ENCODE measurements at regions not wholly inside any gene's neighbourhood (a gene's known extent, or its start where the extent isn't known, plus 50 kb on each side); places are given as distances from the start of the nearest gene placed in this dataset.

- Mint-ChIP-seq H3K9me3 (no peaks in the 10 kb centered on the region), H3K4me1 (ENCODE audit: low read depth) (peaks cover 39% of the 10 kb centered on the region), H3K36me3 (ENCODE audit: low read depth) (peaks cover 16% of the 10 kb centered on the region; the same call in 1 of the 2 replicates), H3K4me3 (peak overlapping the region; percentile 38), H3K27ac (peak overlapping the region; percentile 54), H3K27me3 (ENCODE audit: insufficient read depth) (no peaks in the 10 kb centered on the region; the same call in 1 of the 2 replicates)
- peak; percentile 50 for DNase-seq
- TF ChIP-seq CTCF (IDR thresholded peaks at IDR 0.05): no peak
These were observed 85.7 kb upstream of the UGP2 start for GRCh38 chr2:63755965-63756364.

GRCh38 chr2:63763391-63763941, 78.2 kb upstream of the UGP2 start:
- Mint-ChIP-seq H3K27ac (peak overlapping the region; percentile 7; the same call in 1 of the 2 replicates), H3K9me3 (peaks cover 14% of the 10 kb centered on the region), H3K36me3 (ENCODE audit: low read depth) (peaks cover 24% of the 10 kb centered on the region), H3K27me3 (ENCODE audit: insufficient read depth) (no peaks in the 10 kb centered on the region; the same call in 1 of the 2 replicates), H3K4me1 (ENCODE audit: low read depth) (peaks cover 28% of the 10 kb centered on the region), H3K4me3 (peak overlapping the region; percentile 22; the same call in 1 of the 2 replicates)
- TF ChIP-seq CTCF (IDR thresholded peaks at IDR 0.05): no peak
- no peak for DNase-seq

GRCh38 chr2:63764630-63765029, 77.1 kb upstream of the UGP2 start:
- H3K36me3 Mint-ChIP-seq (ENCODE audit: low read depth): peaks cover 27% of the 10 kb centered on the region
- peaks cover 14% of the 10 kb centered on the region for H3K9me3 Mint-ChIP-seq
- no peak for DNase-seq
- no peak overlapping the region; the same call in 1 of the 2 replicates for H3K4me3 Mint-ChIP-seq
- H3K4me1 Mint-ChIP-seq (ENCODE audit: low read depth): peaks cover 28% of the 10 kb centered on the region
- no peaks in the 10 kb centered on the region; the same call in 1 of the 2 replicates for H3K27me3 Mint-ChIP-seq (ENCODE audit: insufficient read depth)
- no peak overlapping the region; the same call in 1 of the 2 replicates for H3K27ac Mint-ChIP-seq
- TF ChIP-seq CTCF (IDR thresholded peaks at IDR 0.05): no peak

- Mint-ChIP-seq H3K27ac (no peak overlapping the region; the same call in 1 of the 2 replicates), H3K4me1 (ENCODE audit: low read depth) (peaks cover 28% of the 10 kb centered on the region), H3K36me3 (ENCODE audit: low read depth) (peaks cover 27% of the 10 kb centered on the region), H3K27me3 (ENCODE audit: insufficient read depth) (no peaks in the 10 kb centered on the region; the same call in 1 of the 2 replicates), H3K4me3 (no peak overlapping the region), H3K9me3 (peaks cover 14% of the 10 kb centered on the region)
- no peak for DNase-seq
- no peak for TF ChIP-seq CTCF (IDR thresholded peaks at IDR 0.05)
These were observed 76.6 kb upstream of the UGP2 start for GRCh38 chr2:63765117-63765516.

GRCh38 chr2:63767307-63767706, 74.4 kb upstream of the UGP2 start:
- H3K4me3 Mint-ChIP-seq: no peak overlapping the region
- H3K4me1 Mint-ChIP-seq (ENCODE audit: low read depth): peaks cover 33% of the 10 kb centered on the region
- no peak for DNase-seq
- no peaks in the 10 kb centered on the region for H3K27me3 Mint-ChIP-seq (ENCODE audit: insufficient read depth)
- H3K27ac Mint-ChIP-seq: no peak overlapping the region
- H3K36me3 Mint-ChIP-seq (ENCODE audit: low read depth): peaks cover 21% of the 10 kb centered on the region
- peaks cover 14% of the 10 kb centered on the region for H3K9me3 Mint-ChIP-seq
- no peak for TF ChIP-seq CTCF (IDR thresholded peaks at IDR 0.05)

All from HFFc6 (cell line).